GM21367 (cell line): ENCODE measurements at regions not wholly inside any gene's neighbourhood (a gene's known extent, or its start where the extent isn't known, plus 50 kb on each side); places are given as distances from the start of the nearest gene placed in this dataset.

ENCODE experiments used
- ATAC-seq: cut with Tn5 transposase; IDR thresholded peaks from one replicate; pipeline ENCODE4 v1.9.1; 2021; ENCODE audit not compliant: unreplicated experiment

DNA sequence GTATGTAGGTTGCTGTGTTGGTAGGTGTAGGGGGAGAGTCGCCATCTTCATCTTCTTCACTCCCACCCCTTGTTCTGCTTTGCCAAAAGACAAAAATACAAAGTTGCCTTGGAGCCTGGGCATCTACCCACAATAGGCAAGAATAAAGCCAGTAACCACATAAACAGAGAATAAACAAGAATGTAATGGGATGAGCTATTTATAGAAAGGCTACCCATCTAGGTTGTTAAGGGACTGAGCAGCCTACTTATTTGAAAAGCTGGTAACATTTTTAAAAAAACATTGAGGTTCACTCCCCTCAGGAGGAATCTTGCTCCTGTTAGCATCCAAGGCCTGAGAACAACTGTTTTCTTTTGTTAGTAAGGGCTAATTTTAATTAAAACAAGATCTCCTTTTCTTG lies 301.4 kb upstream of the STXBP5 start:
- no peak for ATAC-seq

DNA sequence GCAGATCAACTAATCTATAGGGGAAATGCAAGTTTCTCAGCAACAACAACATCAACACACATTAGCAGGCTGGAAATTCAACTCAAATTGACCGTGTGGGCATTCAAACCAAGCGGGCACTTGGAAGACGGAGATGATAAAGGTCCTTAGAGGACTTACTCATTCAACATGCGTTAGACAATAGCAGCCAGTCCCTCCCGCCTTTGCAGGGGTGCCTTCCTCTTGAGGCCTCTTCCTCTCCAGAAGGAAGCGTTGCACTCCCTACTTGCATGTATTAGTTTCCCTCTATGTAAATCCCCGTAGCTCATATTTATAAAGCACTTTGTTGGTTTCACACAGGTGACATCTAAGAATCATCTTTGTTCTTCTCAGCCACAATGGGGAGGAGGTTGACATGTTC lies 300.8 kb upstream of the STXBP5 start:
- ATAC-seq = no peak

DNA sequence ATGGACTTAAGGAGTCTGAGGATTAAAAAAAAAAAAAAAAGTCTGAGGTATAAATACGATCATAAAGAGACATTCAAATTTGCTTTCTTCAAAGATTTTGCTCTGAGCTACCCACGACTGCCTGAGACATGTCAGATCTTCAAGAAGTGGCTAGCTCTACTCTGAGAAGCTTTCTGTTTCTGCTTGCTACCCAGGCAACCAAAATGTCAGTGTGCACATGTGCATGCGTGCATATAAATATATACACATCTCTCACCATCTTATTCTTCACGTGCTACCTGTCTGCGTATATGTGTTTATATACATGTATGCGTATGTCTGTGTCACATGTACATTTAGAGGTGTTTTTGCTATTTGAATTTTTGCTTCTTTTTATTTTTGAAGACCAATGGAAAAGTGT lies 299.6 kb upstream of the STXBP5 start:
- no peak for ATAC-seq

DNA sequence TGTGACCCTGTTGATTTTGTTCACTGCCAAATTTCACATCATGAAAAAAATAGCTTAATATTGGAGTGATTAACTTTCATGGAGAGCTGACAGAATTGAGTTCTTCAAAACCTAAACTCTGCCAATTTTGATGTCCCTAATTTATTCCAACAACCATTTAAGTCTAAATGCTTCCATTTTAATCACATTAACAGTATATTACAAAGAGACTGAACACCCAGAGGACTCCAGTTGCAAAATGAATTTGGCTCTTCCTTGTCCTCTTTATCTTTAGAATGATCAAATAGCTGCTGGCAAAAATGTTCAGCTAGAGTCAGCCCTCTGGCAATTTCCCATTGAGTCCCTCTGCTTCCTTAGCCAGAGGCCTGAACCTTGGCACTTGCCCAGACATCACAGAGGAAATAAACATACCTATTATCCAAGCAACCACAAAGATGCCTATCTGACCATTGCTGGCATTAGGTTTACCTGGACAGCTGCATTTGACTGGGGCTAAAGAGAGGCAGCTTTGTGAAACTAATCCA lies 299.0 kb upstream of the STXBP5 start:
- no peak for ATAC-seq

DNA sequence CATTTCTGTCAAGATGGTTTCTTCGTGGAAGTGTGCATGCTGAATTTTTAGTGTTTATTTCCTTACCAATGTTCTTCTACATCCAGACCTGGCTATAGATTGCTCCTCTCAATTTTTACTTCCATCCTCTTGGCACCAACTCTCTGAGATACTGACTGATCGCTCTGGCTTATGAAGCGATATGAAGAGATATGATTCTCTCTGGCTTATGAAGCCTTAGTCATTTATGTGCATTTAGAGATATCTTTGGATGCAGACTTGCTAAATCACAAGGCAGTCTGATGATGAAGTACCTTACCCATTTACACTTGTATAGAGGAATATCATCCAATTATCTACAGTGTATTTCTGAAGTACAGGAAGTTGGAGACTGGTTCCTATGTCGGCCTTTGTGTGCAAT lies 295.4 kb upstream of the STXBP5 start:
- no peak for ATAC-seq

DNA sequence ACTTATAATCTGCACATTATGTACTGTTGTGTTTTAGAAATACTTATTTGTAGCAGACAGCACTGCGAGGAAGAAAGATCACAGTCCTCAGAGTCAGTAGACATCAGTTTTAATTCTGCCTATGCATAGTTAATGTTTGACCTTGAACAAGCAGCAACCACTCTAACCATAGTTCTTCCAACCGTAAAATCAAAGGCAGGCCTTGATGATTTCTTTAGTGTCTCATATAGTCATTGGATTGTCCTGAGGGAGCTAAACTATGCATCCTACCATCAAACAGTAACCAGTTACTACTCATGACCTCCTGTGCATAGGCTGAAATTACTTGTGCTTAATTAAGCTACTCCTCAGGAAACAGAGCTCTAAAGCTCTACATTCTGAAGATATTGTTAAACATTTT lies 294.8 kb upstream of the STXBP5 start:
- no peak for ATAC-seq

DNA sequence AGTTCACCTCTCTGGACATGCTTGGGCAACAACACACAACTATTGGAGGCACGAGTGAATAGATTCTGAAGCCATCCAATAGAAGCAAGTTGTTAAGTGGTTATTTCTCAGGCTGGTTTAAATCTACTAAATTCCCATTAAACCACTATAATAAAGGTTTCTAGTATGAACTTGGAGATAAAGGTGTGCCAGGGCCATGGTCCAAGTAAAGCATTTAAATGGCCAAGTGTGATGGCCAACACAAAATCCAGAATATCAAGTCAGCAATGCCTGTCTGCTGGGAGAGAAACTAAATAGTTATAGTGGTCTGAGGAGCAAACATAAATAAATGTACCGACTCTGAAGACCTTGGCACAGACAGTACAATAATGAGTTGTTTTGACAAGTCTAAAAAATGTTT lies 294.3 kb upstream of the STXBP5 start:
- no peak for ATAC-seq

DNA sequence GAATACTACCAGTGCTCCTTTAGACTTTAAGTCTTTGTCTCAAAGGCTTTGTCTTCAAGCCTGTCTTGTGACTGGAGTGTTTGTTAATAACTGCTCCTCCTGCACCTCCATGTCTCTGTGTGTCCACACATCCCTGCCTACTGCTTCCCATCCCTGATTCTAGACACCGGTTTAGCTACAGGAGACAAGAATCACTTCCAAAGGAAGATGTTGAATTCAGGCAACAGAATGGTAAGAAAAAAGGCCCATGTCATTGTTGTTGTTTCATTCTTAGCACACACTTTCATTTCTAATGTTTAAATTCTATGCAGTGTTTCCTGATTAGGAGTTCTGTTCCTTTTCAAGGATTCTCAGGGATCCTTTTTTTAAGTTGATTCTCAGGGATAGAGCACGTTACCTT lies 293.6 kb upstream of the STXBP5 start:
- ATAC-seq = no peak

DNA sequence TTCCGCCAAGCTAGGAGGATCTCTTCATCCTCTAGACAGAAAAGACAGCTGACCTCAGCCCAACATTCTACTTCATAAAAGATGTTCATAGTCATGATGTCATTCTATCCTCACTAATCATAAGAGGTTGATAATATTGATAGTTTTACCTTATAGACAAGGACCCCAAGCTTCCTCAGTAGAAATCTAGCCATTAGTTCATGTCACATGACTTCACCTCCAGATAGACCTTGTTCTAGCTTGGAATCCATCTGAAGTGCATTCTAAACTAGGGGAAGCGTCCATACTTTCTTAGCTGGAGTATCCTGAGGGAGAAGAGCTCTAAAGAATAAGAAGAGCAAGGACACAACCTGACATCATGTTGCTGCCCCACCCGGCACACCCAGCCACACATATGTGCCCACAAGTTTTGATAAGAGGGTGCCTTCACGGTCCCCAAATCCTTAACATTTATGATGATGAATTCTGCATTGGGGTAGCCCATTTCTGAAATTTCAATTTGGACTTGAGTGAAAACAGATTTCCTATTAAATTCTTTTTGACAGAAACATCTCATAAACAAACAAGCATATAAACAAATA lies 292.5 kb upstream of the STXBP5 start:
- no peak for ATAC-seq

DNA sequence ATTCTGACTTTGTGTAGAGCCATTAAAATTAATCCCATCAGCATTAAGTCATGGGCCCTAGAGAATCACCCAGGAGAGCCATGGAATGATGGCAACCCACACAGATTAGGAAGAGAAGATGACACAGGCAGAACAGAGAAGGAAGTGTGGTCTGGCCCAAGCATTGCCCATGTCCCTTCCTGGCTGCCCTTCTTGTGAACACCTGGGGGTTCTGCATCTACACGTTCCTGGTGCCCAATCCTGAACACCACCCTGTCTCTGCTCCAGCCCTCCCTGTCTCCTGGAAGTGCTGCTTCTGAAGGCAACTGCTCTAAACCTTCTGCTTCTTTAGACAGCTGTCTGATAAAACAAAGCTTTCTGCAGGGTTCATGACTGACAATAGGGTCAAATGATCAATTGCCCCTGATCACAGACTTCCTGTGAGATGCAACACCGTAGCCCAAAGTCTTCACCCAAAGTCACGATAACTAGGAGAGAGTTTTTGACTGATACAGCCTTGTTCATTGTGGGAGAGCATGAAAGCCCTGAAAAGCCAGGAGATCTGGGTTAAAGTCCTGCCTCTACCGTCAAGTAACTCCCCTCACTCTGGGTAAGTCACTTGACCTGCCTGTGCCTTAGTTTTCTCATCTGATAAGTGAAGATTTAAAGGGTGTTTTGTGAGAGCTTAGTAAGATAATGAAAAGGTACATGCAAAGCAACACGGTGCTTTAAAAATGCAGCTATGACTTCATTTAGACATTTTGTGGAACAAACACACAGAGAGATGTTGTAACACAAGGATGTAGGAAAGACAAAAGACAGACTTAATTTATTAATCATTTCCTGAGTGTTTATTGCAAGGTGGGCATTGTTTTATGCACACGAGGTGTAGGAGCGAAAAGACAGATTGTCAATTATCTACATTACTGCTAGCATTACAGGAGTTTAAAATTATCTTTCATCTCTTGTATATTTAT lies 291.2 kb upstream of the STXBP5 start:
- ATAC-seq = no peak

DNA sequence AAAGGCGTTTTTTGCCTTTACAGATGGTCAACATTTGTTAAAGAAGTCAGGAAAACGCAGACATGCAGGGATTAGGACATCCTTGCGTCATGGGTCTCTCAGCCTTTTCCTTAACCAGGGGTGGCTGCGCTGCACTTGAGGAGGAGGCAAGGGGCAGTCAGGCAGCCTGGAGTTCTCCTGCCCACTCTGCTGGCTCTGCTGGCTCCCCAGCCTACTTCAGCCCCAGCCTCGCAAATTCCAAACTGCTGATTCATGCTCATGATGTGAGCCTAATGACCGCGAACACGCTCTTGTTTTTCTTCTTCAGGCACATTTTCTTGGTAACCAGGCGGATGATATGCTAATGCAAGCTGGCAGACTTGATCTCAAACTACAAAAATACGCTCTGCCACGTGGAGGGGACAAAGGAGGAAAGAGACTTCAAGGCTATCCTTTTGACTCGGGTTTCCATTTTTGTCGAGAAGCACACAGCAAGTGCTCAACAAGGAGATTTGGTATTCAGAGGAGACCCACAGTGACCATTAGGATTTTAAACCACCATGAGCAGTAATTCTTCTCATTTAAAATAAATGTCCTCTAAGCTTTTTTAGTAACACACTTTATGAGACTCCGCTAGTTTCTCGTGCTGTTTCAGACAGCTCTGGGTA lies 290.3 kb upstream of the STXBP5 start:
- no peak for ATAC-seq

DNA sequence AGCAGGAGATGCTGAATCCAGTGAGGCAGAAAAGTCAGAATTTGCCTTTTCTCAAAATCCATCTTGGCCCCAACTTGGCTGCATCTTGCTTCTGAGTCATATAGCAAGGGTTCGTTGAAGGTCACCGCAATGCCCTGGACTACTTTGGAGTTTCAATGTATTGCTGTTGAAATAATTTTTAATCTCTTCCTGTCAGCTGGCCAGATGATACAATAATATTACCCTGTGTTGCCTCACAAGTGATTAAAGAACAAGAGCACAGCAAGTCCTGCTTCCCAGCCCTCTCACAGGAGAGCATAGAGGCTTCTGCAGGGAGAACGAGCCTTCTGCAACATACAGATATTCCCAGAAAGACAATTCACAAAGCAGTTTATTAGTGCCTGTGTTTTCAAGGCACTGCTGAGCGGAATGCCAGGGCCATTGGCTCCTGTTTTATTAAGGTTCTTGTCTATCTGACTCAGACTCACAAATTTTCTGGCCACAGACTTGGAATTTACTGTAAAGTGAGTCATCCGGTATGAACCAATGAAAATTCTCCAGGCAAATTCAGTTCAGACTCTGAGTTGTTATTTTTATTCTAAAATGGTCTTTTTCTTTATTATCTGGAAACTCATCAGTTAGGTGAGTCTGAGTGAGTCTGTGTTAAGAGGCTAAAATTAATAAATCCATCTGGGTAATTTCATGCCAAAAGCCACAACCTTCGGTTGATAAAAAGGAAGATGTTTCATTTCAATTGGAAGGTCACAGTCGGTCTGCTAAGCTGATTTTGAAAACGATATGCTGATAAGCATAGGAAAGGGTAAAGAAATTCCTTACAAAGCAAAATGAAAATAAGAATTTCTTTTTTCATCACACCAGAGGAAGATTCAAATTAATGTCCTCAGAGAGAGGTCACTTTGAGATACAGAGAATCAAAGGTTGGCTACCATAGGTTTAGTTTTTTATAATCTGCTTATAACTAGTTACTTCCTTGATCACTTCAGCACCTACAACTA lies 289.4 kb upstream of the STXBP5 start:
- ATAC-seq = no peak

DNA sequence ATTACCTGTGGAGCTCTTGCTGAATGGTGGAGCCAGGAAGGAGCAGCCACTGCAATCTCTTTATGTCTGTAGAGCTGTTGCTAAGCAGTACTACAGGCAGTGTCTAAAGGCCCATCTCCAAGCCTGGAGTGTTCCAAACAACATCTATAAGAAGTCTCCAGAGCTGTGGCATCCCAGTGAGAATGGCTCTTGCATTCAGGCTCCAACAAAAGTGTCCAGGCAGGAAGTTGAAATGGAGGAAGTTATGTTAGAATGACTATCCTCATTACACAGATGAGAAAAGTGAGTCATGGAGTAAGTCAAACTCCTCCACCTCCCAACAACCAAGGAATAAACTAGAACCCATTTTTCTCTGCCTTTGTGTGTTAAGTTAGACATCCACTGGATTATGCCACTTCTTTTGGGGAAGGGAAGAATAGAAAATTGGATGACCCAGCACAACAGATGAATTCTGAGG lies 288.5 kb upstream of the STXBP5 start:
- no peak for ATAC-seq

DNA sequence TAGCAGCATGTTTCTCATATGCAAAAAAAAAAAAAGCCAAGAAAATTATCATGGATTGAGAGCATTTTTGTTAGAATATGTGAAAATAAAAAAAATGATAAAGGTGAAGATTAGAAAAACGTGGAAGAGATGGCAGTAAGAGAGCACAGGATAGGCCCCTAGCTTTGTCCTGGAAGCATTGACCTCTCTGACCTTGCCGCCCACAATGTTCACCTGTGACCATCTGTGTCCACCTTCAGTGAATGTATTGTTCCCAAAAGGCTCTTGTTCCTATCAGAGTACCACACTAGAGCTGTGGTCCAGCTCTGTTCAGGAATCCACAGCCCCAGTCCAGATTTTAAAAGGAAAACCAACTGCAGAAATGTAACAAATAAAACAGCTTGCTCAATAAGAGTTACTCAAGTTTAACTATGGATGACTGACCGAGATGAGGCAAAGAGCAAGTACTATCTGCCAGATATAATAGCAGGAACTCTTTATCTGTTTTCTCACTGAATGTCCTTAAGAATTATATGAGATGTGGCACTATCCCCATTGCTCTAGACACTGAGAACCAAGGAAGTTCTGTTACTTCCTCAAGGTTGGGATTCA lies 287.7 kb upstream of the STXBP5 start:
- no peak for ATAC-seq

DNA sequence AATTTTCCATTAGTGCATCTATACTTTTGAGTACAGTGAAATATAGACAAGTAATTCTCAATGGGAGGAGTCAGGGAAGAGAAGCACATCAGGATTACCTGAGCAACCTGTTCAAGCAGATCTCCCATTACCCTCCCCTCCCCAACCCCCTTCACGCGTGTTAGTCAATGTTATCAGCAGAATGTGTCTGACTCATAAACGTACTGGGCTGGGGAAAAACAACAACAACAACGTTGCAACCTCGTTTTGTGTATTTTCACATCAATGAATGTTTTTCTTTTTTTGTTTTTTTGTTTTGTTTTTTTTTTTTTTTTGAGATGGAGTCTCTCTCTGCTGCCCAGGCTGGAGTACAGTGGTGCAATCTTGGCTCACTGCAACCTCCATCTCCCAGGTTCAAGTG lies 287.0 kb upstream of the STXBP5 start:
- ATAC-seq = no peak

DNA sequence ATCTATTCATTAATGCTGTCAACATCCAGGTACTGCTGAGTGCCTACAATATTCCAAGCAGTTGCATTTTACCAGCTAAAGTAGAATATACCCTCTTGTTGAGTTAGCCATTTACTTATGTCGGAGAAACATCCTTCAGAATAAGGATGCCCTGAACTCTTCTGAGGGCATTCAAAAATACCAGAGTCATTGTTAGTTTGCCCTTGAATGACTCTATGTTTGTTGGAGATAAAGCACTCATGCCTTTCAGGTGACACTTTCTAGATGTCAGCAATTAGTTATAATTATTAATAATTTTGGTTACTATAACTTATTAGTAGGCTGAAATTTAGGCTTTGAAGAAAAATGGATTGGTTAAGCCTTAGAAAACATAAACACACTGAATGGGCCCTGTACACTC lies 286.2 kb upstream of the STXBP5 start:
- no peak for ATAC-seq

DNA sequence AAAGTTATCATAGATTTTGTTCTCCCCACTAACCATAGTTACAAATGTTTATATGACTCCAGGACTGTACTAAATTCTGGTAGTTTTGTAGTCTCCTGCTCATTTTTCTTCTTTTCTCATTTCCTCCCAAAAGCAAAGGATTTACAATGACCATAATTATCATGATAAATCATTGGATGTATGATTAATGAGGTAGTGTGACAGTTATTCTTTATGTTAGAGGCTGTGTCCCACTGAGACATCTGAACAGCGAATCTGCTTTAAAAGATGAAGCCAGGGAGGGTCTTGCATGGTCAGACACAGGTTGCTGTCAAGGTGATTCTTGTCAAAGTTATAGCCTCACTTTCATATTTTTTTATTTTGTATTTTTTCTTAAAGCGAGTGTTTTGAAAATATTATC lies 285.2 kb upstream of the STXBP5 start:
- ATAC-seq = no peak

DNA sequence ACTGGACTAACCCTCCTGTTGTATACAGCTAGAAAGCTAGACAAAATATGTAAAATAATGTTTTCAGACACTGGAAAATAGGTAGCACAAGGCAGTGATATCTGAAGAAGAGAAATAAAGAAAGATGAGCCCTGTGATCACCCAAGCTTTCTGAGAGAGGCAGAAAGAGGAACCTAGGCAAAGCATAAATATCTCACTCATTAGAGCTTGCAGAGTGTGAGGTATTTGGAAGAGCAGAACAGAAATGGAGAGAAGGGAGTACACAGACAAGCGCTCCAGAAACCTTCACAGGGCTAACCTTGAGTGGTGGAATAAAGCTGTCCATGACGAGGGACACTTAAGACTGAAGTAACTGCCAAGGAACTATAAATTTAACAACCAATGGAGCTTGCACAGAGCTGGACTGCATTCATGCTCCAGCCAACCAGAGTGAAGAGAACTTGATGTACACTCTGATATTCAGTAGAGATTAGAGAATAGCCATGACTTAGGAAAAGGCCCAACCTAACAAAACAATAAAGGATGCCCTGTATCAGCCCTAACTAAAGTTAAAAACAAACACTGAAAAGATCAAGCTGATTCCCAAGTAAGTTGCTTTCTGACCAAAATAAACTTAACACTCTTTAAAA lies 280.9 kb upstream of the STXBP5 start:
- ATAC-seq = no peak

DNA sequence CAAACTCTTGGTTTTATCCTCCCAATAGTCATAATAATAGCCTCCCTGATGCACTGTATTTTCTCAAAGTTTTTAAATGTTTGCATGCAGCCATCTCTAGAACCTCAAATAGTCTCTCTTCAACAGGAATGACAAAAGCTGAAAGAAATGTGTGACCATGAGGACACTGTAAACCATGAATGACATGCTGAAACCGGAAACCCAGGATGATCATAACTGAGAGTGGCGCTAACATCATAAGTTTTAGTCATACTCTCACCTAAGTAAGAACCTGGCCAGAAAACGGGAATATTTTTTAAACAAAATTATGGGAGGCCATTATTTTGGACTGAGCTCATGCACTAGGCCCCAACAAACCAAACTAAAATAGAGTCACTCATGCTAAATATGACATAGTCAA lies 278.4 kb upstream of the STXBP5 start:
- ATAC-seq = no peak

DNA sequence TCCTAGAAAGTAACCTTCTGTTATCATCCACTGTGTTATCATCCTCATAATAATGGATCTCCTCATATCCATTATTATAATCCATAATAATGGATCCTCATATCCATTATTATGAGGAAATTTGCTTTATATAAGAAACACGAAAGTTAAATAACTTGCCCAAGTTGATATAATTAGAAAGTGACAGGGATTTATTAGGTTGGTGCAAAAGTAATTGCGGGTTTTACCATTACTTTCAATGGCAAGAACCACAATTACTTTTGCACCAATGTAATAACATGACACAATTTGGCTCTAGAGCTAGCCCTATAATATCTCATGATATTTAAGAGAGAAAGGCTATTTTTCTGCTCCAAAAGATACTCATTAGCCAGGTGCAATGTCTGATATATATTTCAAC lies 275.7 kb upstream of the STXBP5 start:
- no peak for ATAC-seq
